Naive B cell (primary cell): ENCODE measurements at regions not wholly inside any gene's neighbourhood (a gene's known extent, or its start where the extent isn't known, plus 50 kb on each side); places are given as distances from the start of the nearest gene placed in this dataset.

Source experiments
- ATAC-seq, 2 donors: fragments of 150-1000 bp; cut with Tn5 transposase; 2 replicates each; pipeline ENCODE4 v1.10.0; 2021; ENCODE audit warnings: low read depth in 2 of 2, mild to moderate bottlenecking in 2 of 2, moderate library complexity in 2 of 2
- DNase-seq: peaks from one replicate; pipeline ENCODE4 v3.0.0; 2022
- H3K27ac Mint-ChIP-seq, 6 donors: one replicate each; pipeline ENCODE4 v1.8.0; 2020 to 2022; ENCODE audit warnings: mild to moderate bottlenecking in 6 of 6, mixed read lengths in 6 of 6, moderate library complexity in 5 of 6, inconsistent platforms in 2 of 6
- H3K27me3 Mint-ChIP-seq, 3 donors: one replicate each; pipeline ENCODE4 v1.8.0; 2021 to 2022; ENCODE audit warnings: mixed read lengths in 3 of 3, mild to moderate bottlenecking in 1 of 3
- H3K36me3 Mint-ChIP-seq, 2 donors: one replicate each; pipeline ENCODE4 v1.8.0; 2020 to 2022; ENCODE audit warnings: mixed read lengths in 2 of 2, inconsistent platforms in 1 of 2, mild to moderate bottlenecking in 1 of 2
- H3K4me1 Mint-ChIP-seq, 3 donors: one replicate each; pipeline ENCODE4 v1.8.0; 2020 to 2022; ENCODE audit warnings: mixed read lengths in 3 of 3, inconsistent platforms in 1 of 3, mild to moderate bottlenecking in 1 of 3, moderate library complexity in 1 of 3
- H3K4me3 Mint-ChIP-seq, 8 donors: one replicate each; pipeline ENCODE4 v1.8.0; 2020 to 2022; ENCODE audit warnings: mild to moderate bottlenecking in 8 of 8, mixed read lengths in 8 of 8, moderate library complexity in 8 of 8, inconsistent platforms in 2 of 8
- H3K9me3 Mint-ChIP-seq, 7 donors: one replicate each; pipeline ENCODE4 v1.8.0; 2020 to 2022; ENCODE audit warnings: mixed read lengths in 7 of 7, mild to moderate bottlenecking in 5 of 7, inconsistent platforms in 2 of 7, moderate library complexity in 1 of 7

DNA sequence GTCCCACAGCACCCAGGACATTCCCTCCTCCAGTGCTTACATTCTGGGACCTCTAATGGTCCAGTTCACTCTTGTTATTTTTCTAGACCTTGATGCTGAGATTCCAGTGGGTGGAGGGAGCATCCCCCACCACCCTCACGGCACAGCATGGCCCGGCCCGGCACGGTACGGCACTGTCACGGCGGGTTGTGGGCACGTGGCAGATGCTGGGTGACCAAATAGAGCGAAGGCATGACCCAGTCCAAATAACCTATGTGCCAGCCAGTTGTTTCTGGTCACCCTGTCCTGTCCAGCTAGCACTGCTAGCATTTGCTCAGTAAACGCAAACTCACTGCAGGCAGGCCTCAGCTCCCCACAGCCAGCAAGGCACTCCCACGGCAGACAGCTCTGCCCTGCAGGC, 204.7 kb downstream of the ENGASE start:
- no peak overlapping the region for H3K27ac Mint-ChIP-seq
- no peaks in the 10 kb centered on the region for H3K9me3 Mint-ChIP-seq
- peaks cover 0 to 25% (median 15%) of the 10 kb centered on the region in 3 donors for H3K27me3 Mint-ChIP-seq
- ATAC-seq: no peak
- H3K4me3 Mint-ChIP-seq: no peak overlapping the region
- peaks cover 0 to 7% (median 0%) of the 10 kb centered on the region in 3 donors for H3K4me1 Mint-ChIP-seq
- H3K36me3 Mint-ChIP-seq: no peaks in the 10 kb centered on the region
- DNase-seq: no peak

DNA sequence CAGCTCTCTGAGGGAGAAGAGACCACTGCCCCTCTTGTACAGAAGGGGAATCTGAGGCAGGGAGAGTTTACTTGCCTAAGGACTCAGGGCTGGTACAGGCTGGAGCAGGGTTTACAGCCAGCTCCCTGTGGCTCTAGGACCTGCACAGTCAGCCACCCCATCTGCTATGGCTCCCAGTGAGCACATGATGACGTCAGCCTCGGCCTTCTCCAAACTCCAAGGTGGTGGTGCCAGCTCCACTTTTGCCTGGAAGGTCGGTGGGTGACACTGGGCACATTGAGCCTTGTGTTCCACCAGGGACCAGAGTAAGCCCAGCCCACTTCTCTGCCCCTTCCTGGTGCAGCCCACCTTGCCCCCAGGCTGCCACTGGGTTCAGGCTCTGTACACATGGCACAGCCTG, 202.2 kb downstream of the ENGASE start:
- Mint-ChIP-seq H3K4me1 (peaks cover 0 to 7% (median 0%) of the 10 kb centered on the region in 3 donors), H3K4me3 (no peak overlapping the region), H3K27me3 (peaks cover 0 to 23% (median 14%) of the 10 kb centered on the region in 3 donors), H3K27ac (no peak overlapping the region), H3K9me3 (no peaks in the 10 kb centered on the region), H3K36me3 (no peaks in the 10 kb centered on the region)
- ATAC-seq (no peak), DNase-seq (no peak)

DNA sequence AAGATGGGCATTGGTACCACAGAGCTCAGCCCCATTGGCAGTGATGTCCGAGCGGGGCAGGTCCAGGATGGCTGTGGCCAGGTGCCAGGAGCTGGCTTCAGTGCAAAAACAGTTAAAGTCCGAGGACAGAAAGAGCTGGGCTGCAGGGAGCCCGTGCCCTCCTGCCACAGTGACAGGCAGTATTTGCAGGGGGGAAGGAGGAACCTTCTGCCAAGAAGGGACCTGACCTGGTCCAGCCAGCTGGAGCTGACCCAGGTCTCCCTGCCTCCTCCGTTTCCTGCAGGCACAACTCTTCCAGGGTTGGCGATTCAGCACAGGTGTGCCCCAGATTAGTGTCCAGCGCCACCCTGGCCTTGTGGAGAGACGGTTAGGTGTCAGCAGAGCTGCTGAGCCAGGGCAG, 199.0 kb downstream of the ENGASE start:
- peaks cover 0 to 7% (median 2%) of the 10 kb centered on the region in 3 donors for H3K4me1 Mint-ChIP-seq
- H3K27me3 Mint-ChIP-seq: peaks cover 8 to 47% (median 41%) of the 10 kb centered on the region in 3 donors
- no peaks in the 10 kb centered on the region for H3K36me3 Mint-ChIP-seq
- no peak overlapping the region for H3K4me3 Mint-ChIP-seq
- no peaks in the 10 kb centered on the region for H3K9me3 Mint-ChIP-seq
- DNase-seq: no peak
- ATAC-seq: no peak
- H3K27ac Mint-ChIP-seq: peak overlapping the region in 2 of 6 donors; percentile 12 to 54

DNA sequence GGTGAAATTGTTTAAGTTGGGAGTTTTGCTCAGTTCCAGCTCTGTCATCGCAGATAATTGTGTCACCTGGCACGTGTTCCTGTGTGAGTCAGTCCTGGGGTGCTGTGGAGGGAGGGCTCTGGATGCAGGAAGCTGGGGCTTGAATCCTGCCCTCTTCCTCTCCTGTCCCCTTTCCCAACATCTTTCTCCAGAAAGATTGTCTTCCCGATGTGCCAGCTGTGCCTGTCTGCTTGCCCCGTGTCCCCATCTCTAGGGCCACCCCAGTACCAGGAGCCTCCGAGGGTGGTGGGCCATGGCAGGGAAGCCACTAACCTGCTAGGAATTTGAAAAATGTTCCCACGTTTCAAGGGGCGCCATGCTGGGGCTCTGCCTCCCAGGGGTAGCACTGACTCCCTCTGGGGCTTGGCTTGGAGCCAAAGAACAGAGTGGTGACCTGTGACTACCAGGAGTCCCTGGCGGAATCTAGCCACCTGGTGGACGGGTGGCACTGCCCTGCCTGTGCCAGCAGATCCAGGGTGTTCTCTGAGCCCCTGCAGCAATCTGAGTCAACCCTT, 198.1 kb downstream of the ENGASE start:
- no peaks in the 10 kb centered on the region for H3K9me3 Mint-ChIP-seq
- H3K4me3 Mint-ChIP-seq: no peak overlapping the region
- peaks cover 10 to 57% (median 50%) of the 10 kb centered on the region in 3 donors for H3K27me3 Mint-ChIP-seq
- ATAC-seq (no peak), DNase-seq (no peak)
- H3K27ac Mint-ChIP-seq: no peak overlapping the region
- H3K36me3 Mint-ChIP-seq: no peaks in the 10 kb centered on the region
- H3K4me1 Mint-ChIP-seq: peaks cover 0 to 7% (median 3%) of the 10 kb centered on the region in 3 donors

DNA sequence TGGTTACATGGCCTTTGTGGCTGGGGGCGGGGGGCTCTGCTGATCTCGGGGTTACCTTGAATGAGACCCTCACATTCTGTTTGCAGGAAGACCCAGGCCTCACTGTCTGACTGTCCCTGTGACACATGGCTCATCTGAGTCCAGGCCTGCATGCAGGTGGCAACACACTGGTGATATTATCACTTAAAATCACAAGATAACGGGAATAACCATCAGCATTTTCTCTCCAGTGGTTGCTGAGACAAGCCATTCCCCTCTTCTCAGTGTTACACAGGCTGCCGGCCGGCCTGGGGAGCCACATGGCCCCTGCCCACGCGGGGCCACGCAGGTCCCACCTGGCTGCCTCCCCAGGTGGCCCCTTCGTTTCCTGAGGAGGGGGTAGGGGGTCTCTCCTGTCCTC, 197.6 kb downstream of the ENGASE start:
- ATAC-seq (no peak), DNase-seq (no peak)
- no peaks in the 10 kb centered on the region for H3K36me3 Mint-ChIP-seq
- peaks cover 0 to 7% (median 3%) of the 10 kb centered on the region in 3 donors for H3K4me1 Mint-ChIP-seq
- no peak overlapping the region for H3K27ac Mint-ChIP-seq
- H3K27me3 Mint-ChIP-seq: peaks cover 10 to 62% (median 53%) of the 10 kb centered on the region in 3 donors
- no peaks in the 10 kb centered on the region for H3K9me3 Mint-ChIP-seq
- H3K4me3 Mint-ChIP-seq: no peak overlapping the region

DNA sequence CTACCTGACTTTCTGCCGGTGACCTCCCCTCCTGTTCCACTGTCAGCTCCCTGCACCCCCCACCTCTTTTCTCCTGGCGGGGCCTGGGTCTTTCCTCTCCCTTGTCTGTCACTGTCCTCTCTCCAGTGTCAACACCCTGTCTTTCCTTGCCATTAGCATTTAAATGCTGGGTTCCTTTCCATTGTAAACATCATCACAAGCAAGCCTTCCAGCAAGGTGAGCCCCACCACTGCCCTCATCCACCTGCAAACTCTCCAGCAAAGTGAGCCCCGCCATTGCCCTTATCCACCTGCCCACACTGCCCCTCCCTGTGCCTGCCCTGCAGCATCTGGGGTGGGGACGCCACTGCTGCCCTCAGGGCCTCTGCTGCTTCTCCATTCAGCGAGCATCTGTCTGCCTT, 195.0 kb downstream of the ENGASE start:
- H3K4me1 Mint-ChIP-seq: peaks cover 0 to 3% (median 0%) of the 10 kb centered on the region in 3 donors
- no peaks in the 10 kb centered on the region for H3K36me3 Mint-ChIP-seq
- no peak for ATAC-seq
- no peak overlapping the region for H3K4me3 Mint-ChIP-seq
- H3K27ac Mint-ChIP-seq: no peak overlapping the region
- peaks cover 10 to 62% (median 43%) of the 10 kb centered on the region in 3 donors for H3K27me3 Mint-ChIP-seq
- no peak for DNase-seq
- no peaks in the 10 kb centered on the region for H3K9me3 Mint-ChIP-seq

DNA sequence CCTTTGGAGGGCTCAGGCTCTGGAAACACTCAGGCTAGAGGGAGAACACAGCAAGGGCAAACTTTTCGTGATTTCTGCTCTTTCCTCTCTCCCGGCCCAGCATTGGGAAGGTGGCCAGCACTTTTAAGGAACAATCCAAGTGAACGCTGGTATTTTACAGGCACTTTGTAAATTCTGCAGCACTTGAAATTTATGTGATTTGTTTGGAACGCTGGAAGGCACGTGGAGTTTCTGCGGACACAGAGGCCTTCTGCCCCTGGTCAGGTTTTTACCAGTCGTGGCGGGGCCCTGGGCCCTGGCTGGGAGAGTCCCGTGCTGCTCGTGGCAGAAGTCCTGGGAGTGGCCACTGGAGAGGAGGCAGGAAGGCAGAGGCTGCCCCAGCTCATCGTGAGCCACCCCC, 188.6 kb downstream of the ENGASE start:
- H3K27ac Mint-ChIP-seq: no peak overlapping the region
- H3K4me1 Mint-ChIP-seq: no peaks in the 10 kb centered on the region
- ATAC-seq: no peak
- DNase-seq: no peak
- no peaks in the 10 kb centered on the region for H3K36me3 Mint-ChIP-seq
- H3K9me3 Mint-ChIP-seq: no peaks in the 10 kb centered on the region
- peaks cover 4 to 26% (median 26%) of the 10 kb centered on the region in 3 donors for H3K27me3 Mint-ChIP-seq
- H3K4me3 Mint-ChIP-seq: no peak overlapping the region

DNA sequence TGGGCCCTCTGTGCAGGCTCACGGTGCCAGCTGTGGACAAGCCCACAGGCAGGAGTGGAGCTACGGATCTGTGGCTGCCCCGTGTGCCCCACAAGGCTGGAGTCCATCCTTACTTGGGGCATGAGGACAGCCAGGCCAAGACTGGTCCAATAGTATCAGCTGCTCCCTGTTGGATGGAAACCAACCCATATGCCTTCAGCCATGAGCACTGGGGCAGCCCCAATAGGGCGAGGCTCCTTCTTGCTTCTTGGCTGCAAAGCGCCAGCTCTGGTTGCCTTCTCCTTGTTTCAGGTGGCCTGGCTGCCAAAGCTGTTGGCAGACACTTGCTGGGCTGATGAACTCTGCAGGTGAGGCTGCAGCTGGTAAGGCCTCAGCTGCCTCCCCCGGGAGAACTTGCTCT, 188.0 kb downstream of the ENGASE start:
- Mint-ChIP-seq H3K4me1 (no peaks in the 10 kb centered on the region), H3K27ac (no peak overlapping the region), H3K4me3 (no peak overlapping the region), H3K9me3 (no peaks in the 10 kb centered on the region), H3K36me3 (no peaks in the 10 kb centered on the region), H3K27me3 (peaks cover 4 to 25% (median 21%) of the 10 kb centered on the region in 3 donors)
- no peak for ATAC-seq
- no peak for DNase-seq

DNA sequence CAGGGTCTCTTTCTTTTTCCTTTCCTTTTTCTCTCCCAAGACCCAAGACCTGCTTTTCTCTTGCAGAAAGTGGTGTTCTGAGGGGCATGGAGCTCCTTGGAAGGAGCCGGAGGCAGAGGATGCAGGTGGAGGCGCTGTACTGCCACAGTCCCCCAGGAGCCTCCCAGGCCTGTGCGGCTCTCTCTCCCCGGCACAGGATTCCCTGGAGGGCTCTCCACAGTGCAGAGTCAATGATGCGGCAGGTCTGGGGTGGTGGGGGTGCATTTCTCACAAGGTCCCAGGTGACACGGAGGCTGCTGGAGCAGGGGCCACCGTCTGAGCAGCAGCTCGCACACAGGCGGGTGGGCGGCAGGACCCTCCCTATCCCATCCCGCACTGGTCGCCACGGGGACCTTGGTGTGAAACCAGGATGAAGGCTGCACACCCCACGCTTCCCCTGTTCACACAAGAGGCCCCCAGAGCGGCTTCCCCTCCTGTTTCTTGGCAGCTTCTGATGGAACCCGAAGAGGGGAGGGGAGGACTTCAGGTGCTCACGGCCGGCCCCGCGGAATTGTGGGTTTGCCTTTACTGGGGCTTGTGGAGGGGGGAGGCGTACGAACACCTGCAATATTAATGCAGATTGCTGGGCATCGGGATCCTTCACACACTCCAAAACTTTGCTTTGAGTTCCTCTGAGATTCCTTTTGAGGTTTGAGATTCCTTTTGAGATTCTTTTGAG, 186.9 kb downstream of the ENGASE start:
- no peaks in the 10 kb centered on the region for H3K4me1 Mint-ChIP-seq
- peak overlapping the region in 1 of 6 donors; percentile 52 for H3K27ac Mint-ChIP-seq
- H3K9me3 Mint-ChIP-seq: no peaks in the 10 kb centered on the region
- ATAC-seq (no peak), DNase-seq (no peak)
- H3K36me3 Mint-ChIP-seq: no peaks in the 10 kb centered on the region
- H3K27me3 Mint-ChIP-seq: peaks cover 4 to 26% (median 25%) of the 10 kb centered on the region in 3 donors
- no peak overlapping the region for H3K4me3 Mint-ChIP-seq

DNA sequence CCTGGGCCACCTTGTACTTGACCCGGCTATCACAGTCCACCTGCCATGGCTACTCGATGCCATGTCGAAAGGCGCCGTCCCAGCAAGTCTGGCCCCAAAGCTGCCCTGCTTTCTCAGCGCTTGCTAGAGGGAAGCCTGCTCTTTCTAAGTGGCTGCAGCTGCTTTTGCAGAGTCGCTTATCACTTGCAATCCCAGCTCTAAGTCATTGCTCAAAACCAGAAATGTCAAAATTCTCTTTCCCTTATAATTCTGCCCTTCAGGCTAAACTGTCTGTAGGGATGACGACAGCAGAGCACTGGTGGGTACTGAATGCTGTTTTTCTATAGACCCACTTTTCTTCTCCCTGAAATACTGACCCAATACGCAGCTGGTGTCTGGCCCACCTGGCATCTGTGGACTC, 184.2 kb downstream of the ENGASE start:
- Mint-ChIP-seq H3K4me3 (no peak overlapping the region), H3K27ac (no peak overlapping the region), H3K4me1 (no peaks in the 10 kb centered on the region), H3K27me3 (peaks cover 4 to 40% (median 36%) of the 10 kb centered on the region in 3 donors), H3K9me3 (no peaks in the 10 kb centered on the region), H3K36me3 (no peaks in the 10 kb centered on the region)
- no peak for DNase-seq
- no peak for ATAC-seq

DNA sequence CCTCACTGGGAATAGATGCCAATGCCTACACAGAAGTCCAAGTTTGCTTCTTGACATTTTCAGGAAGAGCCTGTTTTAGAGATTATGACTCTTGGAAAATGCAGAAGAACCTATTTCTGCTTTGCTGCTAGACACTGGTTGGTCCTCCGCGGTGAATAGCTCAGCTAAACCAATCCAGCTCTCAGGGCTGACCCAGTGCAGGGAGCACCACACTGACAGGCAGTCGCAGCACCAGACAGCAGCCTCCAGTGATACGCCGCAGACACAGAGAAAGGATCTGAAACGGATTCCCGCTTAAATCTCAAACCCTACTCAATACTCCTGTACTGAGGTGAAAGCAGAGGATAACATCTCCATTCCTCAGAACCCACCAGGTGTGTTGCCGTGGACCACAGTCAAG, 183.4 kb downstream of the ENGASE start:
- Mint-ChIP-seq H3K36me3 (no peaks in the 10 kb centered on the region), H3K9me3 (no peaks in the 10 kb centered on the region), H3K4me3 (no peak overlapping the region), H3K27me3 (peaks cover 0 to 47% (median 42%) of the 10 kb centered on the region in 3 donors), H3K27ac (no peak overlapping the region), H3K4me1 (peaks cover 0 to 3% (median 3%) of the 10 kb centered on the region in 3 donors)
- ATAC-seq (no peak), DNase-seq (no peak)

DNA sequence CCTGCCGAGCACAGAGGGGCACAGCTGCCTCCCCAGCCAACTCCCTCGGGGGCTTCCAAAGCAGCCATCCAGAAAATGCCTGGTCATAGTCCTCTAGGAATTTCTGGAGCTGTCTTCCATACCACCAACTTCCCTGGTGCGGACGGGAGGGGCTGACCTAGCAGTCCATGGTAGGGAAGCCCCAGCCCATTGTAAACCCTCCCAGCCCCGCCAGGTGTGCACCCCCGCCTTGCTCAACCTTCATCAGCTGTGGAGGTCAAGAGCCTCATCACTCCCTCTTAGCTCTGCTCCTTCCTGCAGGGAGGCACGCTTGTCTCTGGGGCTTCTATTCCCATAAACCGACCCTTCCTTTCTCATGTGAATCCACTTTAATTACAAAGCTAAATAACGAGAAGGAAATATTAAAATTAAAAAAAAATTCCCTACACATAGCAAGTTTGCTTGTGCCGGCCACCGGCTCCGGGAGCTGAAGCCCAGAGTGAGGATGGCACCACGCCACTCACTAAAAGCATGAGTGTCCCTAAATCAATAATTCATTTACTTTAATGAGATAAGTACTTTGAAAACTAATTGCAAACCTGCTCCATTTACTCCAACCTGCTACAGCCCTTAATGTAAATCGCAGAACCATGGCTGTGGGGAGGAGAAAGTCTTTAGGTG, 181.4 kb downstream of the ENGASE start:
- H3K4me1 Mint-ChIP-seq: peaks cover 0 to 10% (median 5%) of the 10 kb centered on the region in 3 donors
- H3K36me3 Mint-ChIP-seq: no peaks in the 10 kb centered on the region
- DNase-seq (no peak), ATAC-seq (no peak)
- H3K27ac Mint-ChIP-seq: peak overlapping the region in 1 of 6 donors; percentile 90
- peaks cover 11 to 62% (median 62%) of the 10 kb centered on the region in 3 donors for H3K27me3 Mint-ChIP-seq
- H3K4me3 Mint-ChIP-seq: no peak overlapping the region
- no peaks in the 10 kb centered on the region for H3K9me3 Mint-ChIP-seq

DNA sequence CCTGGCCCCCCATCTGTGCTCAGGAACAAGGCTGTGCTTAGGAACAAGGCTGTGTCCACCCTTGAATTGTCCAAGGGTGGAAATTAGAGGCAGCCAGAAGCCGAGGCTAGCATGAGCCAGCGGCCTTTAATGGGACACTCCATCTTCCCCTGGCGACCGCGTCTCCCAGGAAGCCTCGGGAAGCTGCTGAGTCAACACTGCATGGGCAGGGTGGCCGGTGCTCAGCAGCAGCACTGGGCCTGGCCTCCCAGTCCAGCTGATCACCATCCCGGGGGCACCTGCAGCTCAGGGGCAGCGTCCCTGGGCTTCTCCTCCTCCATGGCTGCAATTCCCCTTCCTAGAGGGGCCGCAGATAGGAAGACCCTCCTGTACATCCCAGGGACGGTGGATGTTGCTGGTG, 180.8 kb downstream of the ENGASE start:
- DNase-seq (no peak), ATAC-seq (no peak)
- Mint-ChIP-seq H3K4me3 (no peak overlapping the region), H3K36me3 (no peaks in the 10 kb centered on the region), H3K9me3 (no peaks in the 10 kb centered on the region), H3K4me1 (peaks cover 0 to 10% (median 5%) of the 10 kb centered on the region in 3 donors), H3K27ac (no peak overlapping the region), H3K27me3 (peaks cover 14 to 64% (median 63%) of the 10 kb centered on the region in 3 donors)

DNA sequence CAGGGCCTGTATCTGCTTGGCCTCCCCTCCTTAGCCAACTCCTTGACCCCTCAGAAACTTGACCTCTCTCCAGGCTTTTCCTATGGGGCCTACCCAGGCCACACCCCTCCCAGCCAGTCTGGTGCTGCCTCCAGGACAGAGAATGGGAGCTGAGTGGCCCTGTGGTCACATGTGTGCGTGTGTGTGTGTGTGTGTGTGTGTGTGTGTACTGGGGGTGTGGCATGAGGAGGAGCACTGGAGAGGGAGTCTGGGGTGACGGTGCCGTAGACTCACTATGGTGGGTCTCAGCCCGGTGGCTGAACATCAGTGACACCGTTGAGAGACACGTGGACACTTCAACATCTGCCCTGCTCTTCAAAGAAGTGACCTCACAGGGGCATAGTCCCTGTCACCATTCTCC, 180.4 kb downstream of the ENGASE start:
- no peaks in the 10 kb centered on the region for H3K36me3 Mint-ChIP-seq
- no peak for ATAC-seq
- H3K4me1 Mint-ChIP-seq: peaks cover 0 to 10% (median 5%) of the 10 kb centered on the region in 3 donors
- peak overlapping the region in 1 of 6 donors; percentile 60 for H3K27ac Mint-ChIP-seq
- H3K9me3 Mint-ChIP-seq: no peaks in the 10 kb centered on the region
- no peak for DNase-seq
- peaks cover 14 to 65% (median 63%) of the 10 kb centered on the region in 3 donors for H3K27me3 Mint-ChIP-seq
- no peak overlapping the region for H3K4me3 Mint-ChIP-seq
